ENCODE measurements at regions not wholly inside any gene's neighbourhood (a gene's known extent, or its start where the extent isn't known, plus 50 kb on each side); places are given as distances from the start of the nearest gene placed in this dataset.
"Not testable (repeated sequence)": the region's sequence is repeated elsewhere in the genome, so short reads cannot be mapped to it uniquely, and the experiment has no call there.

- Histone ChIP-seq H3K4me1 (no peaks in the 10 kb centered on the region), H3K27me3 (peaks cover 10% of the 10 kb centered on the region), H3K9me3 (no peaks in the 10 kb centered on the region), H3K27ac (no peak overlapping the region), H3K4me3 (no peak overlapping the region), H3K36me3 (no peaks in the 10 kb centered on the region)
- peak; percentile 65 for TF ChIP-seq CTCF (IDR thresholded peaks at IDR 0.05)
- intact Hi-C loops (cut with DNase I), result no loop called here
- ATAC-seq, result no peak
- no peak for DNase-seq
These were observed 227.7 kb downstream of the RPIA start for GRCh38 chr2:88919087-88919738.

- intact Hi-C loops (cut with DNase I); ATAC-seq; DNase-seq: not testable (repeated sequence)
These were observed 228.9 kb downstream of the RPIA start for GRCh38 chr2:88920399-88920798.

GRCh38 chr2:88924533-88924932, 233.1 kb downstream of the RPIA start:
- DNase-seq (no peak), ATAC-seq (no peak)
- H3K36me3 ChIP-seq, result no peaks in the 10 kb centered on the region
- H3K4me3 ChIP-seq, result no peak overlapping the region
- H3K4me1 ChIP-seq, result no peaks in the 10 kb centered on the region
- H3K27me3 ChIP-seq, result peaks cover 7% of the 10 kb centered on the region
- no peak overlapping the region for H3K27ac ChIP-seq
- no peak for TF ChIP-seq CTCF (IDR thresholded peaks at IDR 0.05)
- intact Hi-C loops (cut with DNase I), result no loop called here
- H3K9me3 ChIP-seq, result no peaks in the 10 kb centered on the region

More at GRCh38 chr2:88920399-88920798, 228.9 kb downstream of the RPIA start:
- H3K27ac ChIP-seq, H3K36me3 ChIP-seq, H3K27me3 ChIP-seq, H3K9me3 ChIP-seq, H3K4me1 ChIP-seq, H3K4me3 ChIP-seq: not testable (repeated sequence)

GRCh38 chr2:88925770-88926462, 234.4 kb downstream of the RPIA start:
- DNase-seq (no peak), ATAC-seq (no peak)
- Histone ChIP-seq H3K4me3 (no peak overlapping the region), H3K4me1 (no peaks in the 10 kb centered on the region), H3K9me3 (no peaks in the 10 kb centered on the region), H3K36me3 (no peaks in the 10 kb centered on the region), H3K27me3 (peaks cover 7% of the 10 kb centered on the region), H3K27ac (no peak overlapping the region)
- TF ChIP-seq CTCF (IDR thresholded peaks at IDR 0.05), result no peak
- intact Hi-C loops (cut with DNase I), result no loop called here

GRCh38 chr2:88927128-88927527, 235.7 kb downstream of the RPIA start:
- H3K9me3 ChIP-seq, result no peaks in the 10 kb centered on the region
- no peak for DNase-seq
- intact Hi-C loops (cut with DNase I), result no loop called here

More at GRCh38 chr2:88927128-88927527, 235.7 kb downstream of the RPIA start:
- Histone ChIP-seq H3K4me1 (no peaks in the 10 kb centered on the region), H3K36me3 (no peaks in the 10 kb centered on the region), H3K4me3 (no peak overlapping the region), H3K27me3 (peaks cover 6% of the 10 kb centered on the region), H3K27ac (no peak overlapping the region)
- no peak for ATAC-seq
- no peak for TF ChIP-seq CTCF (IDR thresholded peaks at IDR 0.05)

All from upper lobe of right lung (tissue), 1 donor.